ENCODE measurements at regions not wholly inside any gene's neighbourhood (a gene's known extent, or its start where the extent isn't known, plus 50 kb on each side); places are given as distances from the start of the nearest gene placed in this dataset.
A peak's percentile ranks its signal among the peaks of the same experiment; 100 is the strongest.
"Not testable (repeated sequence)": the region's sequence is repeated elsewhere in the genome, so short reads cannot be mapped to it uniquely, and the experiment has no call there.

GRCh38 chr6:9233226-9233625 lies 797.9 kb upstream of the SLC35B3 start:
- no peak for TF ChIP-seq CTCF (IDR thresholded peaks at IDR 0.05)
- H3K27ac ChIP-seq: no peak overlapping the region
- intact Hi-C loops (cut with DNase I): no loop called here
- DNase-seq (no peak), ATAC-seq (no peak)
- H3K4me1 ChIP-seq: no peaks in the 10 kb centered on the region
- no peaks in the 10 kb centered on the region for H3K27me3 ChIP-seq
- no peaks in the 10 kb centered on the region for H3K9me3 ChIP-seq
- H3K4me3 ChIP-seq: no peak overlapping the region
- H3K36me3 ChIP-seq: no peaks in the 10 kb centered on the region

GRCh38 chr6:9225441-9225871 lies 790.1 kb upstream of the SLC35B3 start:
- Histone ChIP-seq H3K27ac (no peak overlapping the region), H3K36me3 (no peaks in the 10 kb centered on the region), H3K27me3 (no peaks in the 10 kb centered on the region), H3K4me3 (no peak overlapping the region), H3K9me3 (no peaks in the 10 kb centered on the region), H3K4me1 (no peaks in the 10 kb centered on the region)
- TF ChIP-seq CTCF (IDR thresholded peaks at IDR 0.05): no peak
- no peak for DNase-seq
- ATAC-seq: peak; percentile 30
- intact Hi-C loops (cut with DNase I): no loop called here

GRCh38 chr6:9224539-9224938 lies 789.2 kb upstream of the SLC35B3 start:
- Histone ChIP-seq H3K4me3 (no peak overlapping the region), H3K27ac (no peak overlapping the region), H3K36me3 (no peaks in the 10 kb centered on the region), H3K4me1 (no peaks in the 10 kb centered on the region), H3K27me3 (no peaks in the 10 kb centered on the region), H3K9me3 (no peaks in the 10 kb centered on the region)
- TF ChIP-seq CTCF (IDR thresholded peaks at IDR 0.05): no peak
- no peak for DNase-seq
- no peak for ATAC-seq
- intact Hi-C loops (cut with DNase I): no loop called here

GRCh38 chr6:9213717-9214116 lies 778.4 kb upstream of the SLC35B3 start:
- DNase-seq; H3K9me3 ChIP-seq; H3K4me3 ChIP-seq; intact Hi-C loops (cut with DNase I); H3K36me3 ChIP-seq; H3K27me3 ChIP-seq; ATAC-seq; H3K27ac ChIP-seq; H3K4me1 ChIP-seq: not testable (repeated sequence)

GRCh38 chr6:9208966-9209365 lies 773.6 kb upstream of the SLC35B3 start:
- TF ChIP-seq CTCF (IDR thresholded peaks at IDR 0.05): no peak
- Histone ChIP-seq H3K27ac (no peak overlapping the region), H3K27me3 (no peaks in the 10 kb centered on the region), H3K9me3 (no peaks in the 10 kb centered on the region), H3K4me3 (no peak overlapping the region), H3K4me1 (no peaks in the 10 kb centered on the region), H3K36me3 (no peaks in the 10 kb centered on the region)
- no peak for ATAC-seq
- intact Hi-C loops (cut with DNase I): no loop called here
- no peak for DNase-seq

- H3K9me3 ChIP-seq: no peaks in the 10 kb centered on the region
- H3K4me1 ChIP-seq: no peaks in the 10 kb centered on the region
- no peaks in the 10 kb centered on the region for H3K27me3 ChIP-seq
- H3K4me3 ChIP-seq: no peak overlapping the region
- no peak for ATAC-seq
- H3K27ac ChIP-seq: no peak overlapping the region
- no peak for DNase-seq
- no peaks in the 10 kb centered on the region for H3K36me3 ChIP-seq
- no peak for TF ChIP-seq CTCF (IDR thresholded peaks at IDR 0.05)
- intact Hi-C loops (cut with DNase I): no loop called here
Measured at GRCh38 chr6:9205645-9206044, 770.3 kb upstream of the SLC35B3 start.

Data from upper lobe of right lung (tissue), 1 donor.